Gastrocnemius medialis (tissue), 4 donors: ENCODE measurements at regions not wholly inside any gene's neighbourhood (a gene's known extent, or its start where the extent isn't known, plus 50 kb on each side); places are given as distances from the start of the nearest gene placed in this dataset.
"Not testable (repeated sequence)": the region's sequence is repeated elsewhere in the genome, so short reads cannot be mapped to it uniquely, and the experiment has no call there.

ENCODE experiments used
- POLR2A ChIP-seq, 2 donors: fragments of 450-650 bp; IDR thresholded peaks; one replicate each; pipeline ENCODE4 v1.6.1; 2017; ENCODE audit warnings: antibody characterized with exemption in 2 of 2, mild to moderate bottlenecking in 2 of 2, moderate library complexity in 2 of 2
- TF ChIP-seq, protein P1 (sequence below), 5 experiments: fragments of 450-650 bp in 3 of 5; fragments of 200-600 bp in 2 of 5; sonication (generic) in 2 of 5; IDR thresholded peaks in 4 of 5; conservative IDR thresholded peaks in 1 of 5; 1 replicate in 4 of 5; 2 replicates in 1 of 5; pipeline ENCODE4 v1.5.1; 2016 to 2019; ENCODE audit warnings: antibody characterized with exemption in 5 of 5, mild to moderate bottlenecking in 3 of 5, moderate library complexity in 3 of 5

GRCh38 chr6:23821141-23821540, 304.9 kb upstream of the NRSN1 start:
- TF ChIP-seq, protein P1, sequence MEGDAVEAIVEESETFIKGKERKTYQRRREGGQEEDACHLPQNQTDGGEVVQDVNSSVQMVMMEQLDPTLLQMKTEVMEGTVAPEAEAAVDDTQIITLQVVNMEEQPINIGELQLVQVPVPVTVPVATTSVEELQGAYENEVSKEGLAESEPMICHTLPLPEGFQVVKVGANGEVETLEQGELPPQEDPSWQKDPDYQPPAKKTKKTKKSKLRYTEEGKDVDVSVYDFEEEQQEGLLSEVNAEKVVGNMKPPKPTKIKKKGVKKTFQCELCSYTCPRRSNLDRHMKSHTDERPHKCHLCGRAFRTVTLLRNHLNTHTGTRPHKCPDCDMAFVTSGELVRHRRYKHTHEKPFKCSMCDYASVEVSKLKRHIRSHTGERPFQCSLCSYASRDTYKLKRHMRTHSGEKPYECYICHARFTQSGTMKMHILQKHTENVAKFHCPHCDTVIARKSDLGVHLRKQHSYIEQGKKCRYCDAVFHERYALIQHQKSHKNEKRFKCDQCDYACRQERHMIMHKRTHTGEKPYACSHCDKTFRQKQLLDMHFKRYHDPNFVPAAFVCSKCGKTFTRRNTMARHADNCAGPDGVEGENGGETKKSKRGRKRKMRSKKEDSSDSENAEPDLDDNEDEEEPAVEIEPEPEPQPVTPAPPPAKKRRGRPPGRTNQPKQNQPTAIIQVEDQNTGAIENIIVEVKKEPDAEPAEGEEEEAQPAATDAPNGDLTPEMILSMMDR (IDR thresholded peaks at IDR 0.05 in 4 of 5, conservative IDR thresholded peaks at IDR 0.05 in 1 of 5) = not testable (repeated sequence)
- not testable (repeated sequence) for TF ChIP-seq POLR2A (IDR thresholded peaks at IDR 0.05)
